Mesenchymal stem cell (in vitro differentiated cells and primary cell): ENCODE measurements at regions not wholly inside any gene's neighbourhood (a gene's known extent, or its start where the extent isn't known, plus 50 kb on each side); places are given as distances from the start of the nearest gene placed in this dataset.
A peak's percentile ranks its signal among the peaks of the same experiment; 100 is the strongest.

Source experiments
- DNase-seq: peaks from one replicate; pipeline ENCODE4 v3.0.0-alpha.2; 2013
- H2AFZ ChIP-seq: one replicate; pipeline ENCODE4 v1.6.1; 2013; ENCODE audit warnings: low read depth, mild to moderate bottlenecking, control low read depth, inconsistent platforms, low read length, moderate library complexity
- H2AK5ac ChIP-seq: 2 replicates; pipeline ENCODE4 v1.6.1; 2013; ENCODE audit warnings: low read length, moderate library complexity, mild to moderate bottlenecking, inconsistent platforms; ENCODE audit not compliant: severe bottlenecking
- H2BK120ac ChIP-seq: one replicate; pipeline ENCODE4 v1.6.1; 2013; ENCODE audit warnings: low read depth, mild to moderate bottlenecking, inconsistent platforms, low read length, moderate library complexity
- H2BK12ac ChIP-seq, 2 experiments: one replicate each; pipeline ENCODE4 v1.6.1; 2013; ENCODE audit warnings: inconsistent platforms in 2 of 2, low read length in 2 of 2, mild to moderate bottlenecking in 2 of 2, moderate library complexity in 2 of 2, control low read depth in 1 of 2
- H2BK15ac ChIP-seq: one replicate; pipeline ENCODE4 v1.6.1; 2013; ENCODE audit warnings: mild to moderate bottlenecking, low read depth, inconsistent platforms; ENCODE audit not compliant: poor library complexity, severe bottlenecking
- H2BK5ac ChIP-seq: 2 replicates; pipeline ENCODE4 v1.6.1; 2013; ENCODE audit warnings: low read depth, mild to moderate bottlenecking, low read length, control low read depth, inconsistent platforms; ENCODE audit not compliant: poor library complexity, severe bottlenecking
- H3K14ac ChIP-seq, 2 experiments: one replicate each; pipeline ENCODE4 v1.6.1; 2013; ENCODE audit warnings: inconsistent platforms in 2 of 2, low read length in 2 of 2, control low read depth in 1 of 2, mild to moderate bottlenecking in 1 of 2, moderate library complexity in 1 of 2
- H3K18ac ChIP-seq, 2 experiments: one replicate each; pipeline ENCODE4 v1.6.1; 2013; ENCODE audit warnings: inconsistent platforms in 2 of 2, low read length in 2 of 2, control low read depth in 1 of 2, low read depth in 1 of 2, mild to moderate bottlenecking in 1 of 2
- H3K23ac ChIP-seq, 2 experiments: one replicate each; pipeline ENCODE4 v1.6.1; 2013; ENCODE audit warnings: inconsistent platforms in 2 of 2, low read length in 2 of 2, mild to moderate bottlenecking in 2 of 2, moderate library complexity in 2 of 2, control low read depth in 1 of 2
- H3K27ac ChIP-seq: 2 replicates; pipeline ENCODE4 v1.5.1; 2013; ENCODE audit warnings: mild to moderate bottlenecking, moderate library complexity, low read length, control low read depth, inconsistent platforms; ENCODE audit not compliant: poor library complexity, severe bottlenecking
- H3K27me3 ChIP-seq, 2 experiments: 2 replicates each; pipeline versions ENCODE4 v1.6.1 to v1.7.0; 2013; ENCODE audit warnings: low read length in 2 of 2, mild to moderate bottlenecking in 2 of 2, moderate library complexity in 2 of 2, control low read depth in 1 of 2, inconsistent platforms in 1 of 2; ENCODE audit not compliant: control insufficient read depth in 1 of 2, insufficient read depth in 1 of 2
- H3K36me3 ChIP-seq, 2 experiments: 2 replicates each; pipeline versions ENCODE4 v1.6.1 to v1.7.0; 2013; ENCODE audit warnings: low read length in 2 of 2, control low read depth in 1 of 2, inconsistent platforms in 1 of 2, low read depth in 1 of 2, mild to moderate bottlenecking in 1 of 2; ENCODE audit not compliant: insufficient read depth in 2 of 2, control insufficient read depth in 1 of 2
- H3K4ac ChIP-seq, 2 experiments: one replicate each; pipeline ENCODE4 v1.6.1; 2013; ENCODE audit warnings: inconsistent platforms in 2 of 2, low read length in 2 of 2, mild to moderate bottlenecking in 2 of 2, moderate library complexity in 2 of 2, control low read depth in 1 of 2, low read depth in 1 of 2
- H3K4me1 ChIP-seq: 2 replicates; pipeline ENCODE4 v1.6.1; 2013; ENCODE audit warnings: low read depth, low read length, control low read depth; ENCODE audit not compliant: control insufficient read depth, insufficient read depth
- H3K4me2 ChIP-seq: 2 replicates; pipeline ENCODE4 v1.6.1; 2013; ENCODE audit warnings: low read length, mild to moderate bottlenecking, inconsistent platforms; ENCODE audit not compliant: poor library complexity, severe bottlenecking
- H3K4me3 ChIP-seq, 2 experiments: 2 replicates each; pipeline versions ENCODE4 v1.5.1 to v1.7.0; 2013; ENCODE audit warnings: low read length in 2 of 2, mild to moderate bottlenecking in 2 of 2, control low read depth in 1 of 2, low read depth in 1 of 2; ENCODE audit not compliant: insufficient read depth in 1 of 2
- H3K79me1 ChIP-seq: replicated peaks from 2 replicates; pipeline ENCODE4 v1.6.1; 2013; ENCODE audit warnings: mild to moderate bottlenecking, control low read depth, low read length, inconsistent platforms; ENCODE audit not compliant: poor library complexity, severe bottlenecking
- H3K9ac ChIP-seq: 2 replicates; pipeline ENCODE4 v1.7.0; 2013; ENCODE audit warnings: mild to moderate bottlenecking, low read length, moderate library complexity
- H3K9me3 ChIP-seq: 2 replicates; pipeline ENCODE4 v1.7.0; 2013; ENCODE audit warnings: mild to moderate bottlenecking, low read length; ENCODE audit not compliant: control insufficient read depth
- H4K8ac ChIP-seq: one replicate; pipeline ENCODE4 v1.6.1; 2013; ENCODE audit warnings: inconsistent platforms, mild to moderate bottlenecking, low read length, moderate library complexity
- H4K91ac ChIP-seq: one replicate; pipeline ENCODE4 v1.6.1; 2013; ENCODE audit warnings: mild to moderate bottlenecking, low read length, inconsistent platforms
- WGBS: methylation state at CpG from one replicate; pipeline ENCODE4 v1.1.7; 2013; ENCODE audit warnings: mixed read lengths; 5-methylcytosine and 5-hydroxymethylcytosine counted together

GRCh38 chr10:43859016-43859525 is 210.4 kb upstream of the ZNF32 start:
- H3K4me2 ChIP-seq, result no peak overlapping the region
- WGBS, result 98% methylated on average over 6 of the region's 6 CpGs
- H3K36me3 ChIP-seq, result no peaks in the 10 kb centered on the region
- peak overlapping the region; percentile 15 to 69 for H3K4ac ChIP-seq
- H3K9ac ChIP-seq, result no peak overlapping the region
- H2AFZ ChIP-seq, result no peak overlapping the region
- peak overlapping the region; percentile 14 for H4K91ac ChIP-seq
- H2AK5ac ChIP-seq, result peak overlapping the region; percentile 10
- peak overlapping the region; percentile 80 to 82 for H3K18ac ChIP-seq
- H2BK5ac ChIP-seq, result no peak overlapping the region
- peaks cover 0 to 5% of the 10 kb centered on the region in 2 experiments for H3K27me3 ChIP-seq
- H2BK120ac ChIP-seq, result no peak overlapping the region
- H2BK15ac ChIP-seq, result peak overlapping the region; percentile 55
- peaks cover 24% of the 10 kb centered on the region for H3K4me1 ChIP-seq
- no peak overlapping the region for H3K14ac ChIP-seq
- no peak overlapping the region for H3K23ac ChIP-seq
- H3K27ac ChIP-seq, result no peak overlapping the region
- H3K4me3 ChIP-seq, result no peak overlapping the region
- peak overlapping the region; percentile 75 to 96 for H2BK12ac ChIP-seq
- DNase-seq, result no peak
- peak overlapping the region; percentile 8 for H4K8ac ChIP-seq
- H3K9me3 ChIP-seq, result no peaks in the 10 kb centered on the region
- H3K79me1 ChIP-seq, result no peaks in the 10 kb centered on the region

- no peak overlapping the region for H2AK5ac ChIP-seq
- H3K4ac ChIP-seq, result no peak overlapping the region
- peaks cover 0 to 5% of the 10 kb centered on the region in 2 experiments for H3K27me3 ChIP-seq
- 79% methylated on average over 3 of the region's 3 CpGs for WGBS
- no peak overlapping the region for H3K27ac ChIP-seq
- H3K4me2 ChIP-seq, result no peak overlapping the region
- H2BK120ac ChIP-seq, result no peak overlapping the region
- H4K8ac ChIP-seq, result no peak overlapping the region
- H2AFZ ChIP-seq, result no peak overlapping the region
- no peak overlapping the region for H3K14ac ChIP-seq
- no peaks in the 10 kb centered on the region for H3K9me3 ChIP-seq
- no peak overlapping the region for H3K18ac ChIP-seq
- peaks cover 18% of the 10 kb centered on the region for H3K4me1 ChIP-seq
- no peak overlapping the region for H3K23ac ChIP-seq
- no peaks in the 10 kb centered on the region for H3K79me1 ChIP-seq
- no peaks in the 10 kb centered on the region for H3K36me3 ChIP-seq
- no peak overlapping the region for H2BK12ac ChIP-seq
- no peak overlapping the region for H3K9ac ChIP-seq
- no peak for DNase-seq
- H2BK15ac ChIP-seq, result no peak overlapping the region
- H3K4me3 ChIP-seq, result no peak overlapping the region
- H2BK5ac ChIP-seq, result no peak overlapping the region
- H4K91ac ChIP-seq, result no peak overlapping the region
Observed at GRCh38 chr10:43857931-43858315, 209.2 kb upstream of the ZNF32 start.

- Histone ChIP-seq H2AFZ (no peak overlapping the region), H3K23ac (peak overlapping the region in 1 of 2 experiments; percentile 9), H2BK120ac (peak overlapping the region; percentile 95), H3K9me3 (no peaks in the 10 kb centered on the region), H3K4me3 (no peak overlapping the region), H3K27ac (peak overlapping the region; percentile 15), H3K9ac (no peak overlapping the region), H3K4me1 (peaks cover 15% of the 10 kb centered on the region), H3K18ac (peak overlapping the region; percentile 91 to 94), H2BK15ac (peak overlapping the region; percentile 71), H2BK5ac (no peak overlapping the region), H4K91ac (peak overlapping the region; percentile 55), H3K27me3 (peaks cover 0 to 5% of the 10 kb centered on the region in 2 experiments), H2AK5ac (peak overlapping the region; percentile 40), H3K79me1 (no peaks in the 10 kb centered on the region), H3K14ac (peak overlapping the region in 1 of 2 experiments; percentile 63), H3K4ac (peak overlapping the region; percentile 71 to 75), H4K8ac (peak overlapping the region; percentile 82), H2BK12ac (peak overlapping the region; percentile 91 to 95), H3K4me2 (no peak overlapping the region), H3K36me3 (no peaks in the 10 kb centered on the region)
- DNase-seq, result peak; percentile 81
- WGBS, result 23% methylated on average over 3 of the region's 6 CpGs
Observed at GRCh38 chr10:43857206-43857930, 208.7 kb upstream of the ZNF32 start.

GRCh38 chr10:43856299-43856698 is 207.6 kb upstream of the ZNF32 start:
- peak overlapping the region; percentile 68 to 96 for H3K18ac ChIP-seq
- no peaks in the 10 kb centered on the region for H3K36me3 ChIP-seq
- H3K9me3 ChIP-seq, result no peaks in the 10 kb centered on the region
- H2BK5ac ChIP-seq, result no peak overlapping the region
- H3K27me3 ChIP-seq, result peaks cover 0 to 5% of the 10 kb centered on the region in 2 experiments
- no peak overlapping the region for H3K23ac ChIP-seq
- no peak for DNase-seq
- no peak overlapping the region for H3K27ac ChIP-seq
- H4K91ac ChIP-seq, result peak overlapping the region; percentile 95
- H2AK5ac ChIP-seq, result peak overlapping the region; percentile 39
- H2BK120ac ChIP-seq, result peak overlapping the region; percentile 95
- no peaks in the 10 kb centered on the region for H3K79me1 ChIP-seq
- H3K4me3 ChIP-seq, result no peak overlapping the region
- peak overlapping the region; percentile 44 to 86 for H2BK12ac ChIP-seq
- H2BK15ac ChIP-seq, result no peak overlapping the region
- peaks cover 15% of the 10 kb centered on the region for H3K4me1 ChIP-seq
- H3K9ac ChIP-seq, result no peak overlapping the region
- no peak overlapping the region for H3K4me2 ChIP-seq
- peak overlapping the region in 1 of 2 experiments; percentile 96 for H3K14ac ChIP-seq
- peak overlapping the region; percentile 59 for H4K8ac ChIP-seq
- 95% methylated on average over 4 of the region's 5 CpGs for WGBS
- H3K4ac ChIP-seq, result peak overlapping the region; percentile 55 to 80
- no peak overlapping the region for H2AFZ ChIP-seq
